Transverse colon (tissue), 4 donors: ENCODE measurements at regions not wholly inside any gene's neighbourhood (a gene's known extent, or its start where the extent isn't known, plus 50 kb on each side); places are given as distances from the start of the nearest gene placed in this dataset.

Experiments used
- CTCF ChIP-seq, 5 experiments: fragments of 200-600 bp in 3 of 5; fragments of 450-650 bp in 2 of 5; sonication (generic) in 3 of 5; IDR thresholded peaks; 1 replicate in 2 of 5; 2 replicates in 3 of 5; pipeline ENCODE4 v1.5.1; 2016 to 2017; ENCODE audit warnings: antibody characterized with exemption in 5 of 5, inconsistent platforms in 3 of 5, mild to moderate bottlenecking in 2 of 5, moderate library complexity in 1 of 5
- POLR2A ChIP-seq: fragments of 450-650 bp; IDR thresholded peaks from one replicate; pipeline ENCODE4 v1.6.1; 2016; ENCODE audit warnings: antibody characterized with exemption, mild to moderate bottlenecking, moderate library complexity
- POLR2AphosphoS5 ChIP-seq, 3 donors: sonication (generic); formaldehyde crosslinking; IDR thresholded peaks; one replicate each; pipeline ENCODE4 v1.6.1; 2016; ENCODE audit warnings: antibody characterized with exemption in 3 of 3

DNA sequence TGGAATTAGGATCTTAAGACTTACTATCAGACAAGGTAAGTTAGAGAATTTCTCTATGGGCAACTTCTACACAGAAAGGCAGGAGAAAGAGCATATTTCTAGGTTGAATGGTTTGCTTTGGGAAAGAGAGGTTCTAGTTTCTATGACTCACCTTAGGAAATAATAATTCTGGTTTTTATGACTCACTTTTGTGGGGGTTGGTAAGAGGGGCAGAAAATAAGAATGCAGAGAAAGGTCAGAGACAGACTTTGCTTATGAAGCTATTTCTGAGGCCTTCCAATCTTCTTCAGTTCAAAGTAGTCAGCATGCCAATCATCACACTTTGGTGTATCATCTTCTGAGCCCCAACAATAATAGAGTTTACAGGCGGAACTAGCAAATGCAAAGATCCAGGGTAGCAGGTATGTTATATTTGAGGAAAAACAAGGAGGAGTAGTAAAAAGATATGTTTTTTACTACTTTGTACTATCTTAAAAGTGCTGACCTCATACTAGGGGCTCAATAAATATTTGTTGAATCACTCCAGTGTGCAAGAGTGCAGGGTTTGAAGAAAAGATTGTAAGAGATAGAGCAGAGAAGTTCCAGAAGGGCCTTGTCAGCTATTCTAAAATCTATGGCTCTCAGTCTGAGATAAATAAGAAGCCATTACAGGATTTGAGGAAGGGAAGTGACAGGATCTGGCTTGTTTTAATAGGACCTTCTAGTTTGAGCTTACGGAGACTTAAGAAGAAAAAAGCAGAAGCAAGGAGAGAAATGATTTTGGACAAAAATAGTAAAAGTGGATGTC is 56.7 kb upstream of the LRFN5 start:
- no peak for TF ChIP-seq CTCF (IDR thresholded peaks at IDR 0.05)
- TF ChIP-seq POLR2AphosphoS5 (IDR thresholded peaks at IDR 0.05) = no peak
- no peak for TF ChIP-seq POLR2A
